ENCODE measurements at regions not wholly inside any gene's neighbourhood (a gene's known extent, or its start where the extent isn't known, plus 50 kb on each side); places are given as distances from the start of the nearest gene placed in this dataset.

- Histone ChIP-seq H3K27ac (ENCODE audit: low read depth) (no peak overlapping the region), H3K27me3 (ENCODE audit: insufficient read depth) (no peaks in the 10 kb centered on the region), H4K20me1 (replicated peaks; ENCODE audit: insufficient read depth) (no peaks in the 10 kb centered on the region), H3K4me3 (no peak overlapping the region), H3F3A (replicated peaks; ENCODE audit: low read depth) (no peaks in the 10 kb centered on the region), H3K4me1 (ENCODE audit: insufficient read depth) (no peaks in the 10 kb centered on the region), H3K4me2 (no peak overlapping the region), H3K9me2 (ENCODE audit: insufficient read depth) (no peaks in the 10 kb centered on the region), H3K79me2 (replicated peaks; ENCODE audit: insufficient read depth) (no peaks in the 10 kb centered on the region), H2AFZ (no peak overlapping the region), H3K36me3 (ENCODE audit: insufficient read depth) (no peaks in the 10 kb centered on the region)
- Mint-ChIP-seq H3K4me1 (no peaks in the 10 kb centered on the region), H3K4me3 (no peak overlapping the region), H3K27me3 (ENCODE audit: insufficient read depth, low read depth, poor library complexity) (no peaks in the 10 kb centered on the region), H3K9me3 (no peaks in the 10 kb centered on the region), H3K36me3 (ENCODE audit: low read depth) (no peaks in the 10 kb centered on the region), H3K27ac (no peak overlapping the region)
- no peak for TF ChIP-seq NANOG (IDR thresholded peaks at IDR 0.05; ENCODE audit: borderline replicate concordance)
- TF ChIP-seq EZH2 (IDR thresholded peaks at IDR 0.05; ENCODE audit: low read depth, unreplicated experiment), result no peak
- TF ChIP-seq JUNB (IDR thresholded peaks at IDR 0.05; ENCODE audit: unreplicated experiment), result no peak
- TF ChIP-seq EZH2phosphoT487 (IDR thresholded peaks at IDR 0.05; ENCODE audit: unreplicated experiment), result no peak
- no peak for TF ChIP-seq CREB1 (CRISPR knock-in tag; IDR thresholded peaks at IDR 0.05; ENCODE audit: low read depth)
- no peak for TF ChIP-seq ZNF331 (CRISPR knock-in tag; IDR thresholded peaks at IDR 0.05; ENCODE audit: low read depth)
- no peak for TF ChIP-seq STAT1 (IDR thresholded peaks at IDR 0.05; ENCODE audit: unreplicated experiment)
- no peak for ATAC-seq
- DNase-seq (ENCODE audit: low spot score), result no peak
Measured at GRCh38 chr1:73868810-73869336, 329.1 kb downstream of the LRRIQ3 start.

- Mint-ChIP-seq H3K27me3 (ENCODE audit: insufficient read depth, low read depth, poor library complexity) (peaks cover 1% of the 10 kb centered on the region), H3K4me1 (no peaks in the 10 kb centered on the region), H3K4me3 (no peak overlapping the region), H3K9me3 (no peaks in the 10 kb centered on the region), H3K36me3 (ENCODE audit: low read depth) (no peaks in the 10 kb centered on the region), H3K27ac (no peak overlapping the region)
- Histone ChIP-seq H3K79me2 (replicated peaks; ENCODE audit: insufficient read depth) (no peaks in the 10 kb centered on the region), H3K27me3 (ENCODE audit: insufficient read depth) (no peaks in the 10 kb centered on the region), H3K27ac (ENCODE audit: low read depth) (no peak overlapping the region), H3K9me2 (ENCODE audit: insufficient read depth) (no peaks in the 10 kb centered on the region), H3K4me1 (ENCODE audit: insufficient read depth) (no peaks in the 10 kb centered on the region), H3K4me3 (no peak overlapping the region), H4K20me1 (replicated peaks; ENCODE audit: insufficient read depth) (no peaks in the 10 kb centered on the region), H3K36me3 (ENCODE audit: insufficient read depth) (no peaks in the 10 kb centered on the region), H3K4me2 (no peak overlapping the region), H2AFZ (no peak overlapping the region), H3F3A (replicated peaks; ENCODE audit: low read depth) (no peaks in the 10 kb centered on the region)
- ATAC-seq (no peak), DNase-seq (ENCODE audit: low spot score) (no peak)
- TF ChIP-seq POLR2AphosphoS5 (IDR thresholded peaks at IDR 0.05; ENCODE audit: low read depth) (no peak), ZNF462 (CRISPR knock-in tag; IDR thresholded peaks at IDR 0.05) (no peak), NANOG (IDR thresholded peaks at IDR 0.05; ENCODE audit: borderline replicate concordance) (no peak), ZNF114 (CRISPR knock-in tag; IDR thresholded peaks at IDR 0.05) (no peak), CREB1 (CRISPR knock-in tag; IDR thresholded peaks at IDR 0.05; ENCODE audit: low read depth) (no peak), EZH2phosphoT487 (IDR thresholded peaks at IDR 0.05; ENCODE audit: unreplicated experiment) (no peak), JUNB (IDR thresholded peaks at IDR 0.05; ENCODE audit: unreplicated experiment) (no peak), REST (IDR thresholded peaks at IDR 0.05; ENCODE audit: unreplicated experiment) (no peak), EZH2 (IDR thresholded peaks at IDR 0.05; ENCODE audit: low read depth, unreplicated experiment) (no peak), ZNF331 (CRISPR knock-in tag; IDR thresholded peaks at IDR 0.05; ENCODE audit: low read depth) (no peak)
Measured at GRCh38 chr1:73862355-73862754, 335.6 kb downstream of the LRRIQ3 start.

All from GM23338 (cell line).